Stimulated activated naive CD8-positive, alpha-beta T cell treated with anti-CD3 and anti-CD28 coated beads, Interleukin-15, Interleukin-2, amounts not matched to agents 100 U/mL and 50 U/mL, for 24 hours (primary cell): ENCODE measurements at regions not wholly inside any gene's neighbourhood (a gene's known extent, or its start where the extent isn't known, plus 50 kb on each side); places are given as distances from the start of the nearest gene placed in this dataset.

Source experiments
- ATAC-seq: fragments of 150-1000 bp; cut with Tn5 transposase; one replicate; pipeline ENCODE4 v1.10.0; 2021
- DNase-seq: peaks from one replicate; pipeline ENCODE4 v3.0.0; 2021

DNA sequence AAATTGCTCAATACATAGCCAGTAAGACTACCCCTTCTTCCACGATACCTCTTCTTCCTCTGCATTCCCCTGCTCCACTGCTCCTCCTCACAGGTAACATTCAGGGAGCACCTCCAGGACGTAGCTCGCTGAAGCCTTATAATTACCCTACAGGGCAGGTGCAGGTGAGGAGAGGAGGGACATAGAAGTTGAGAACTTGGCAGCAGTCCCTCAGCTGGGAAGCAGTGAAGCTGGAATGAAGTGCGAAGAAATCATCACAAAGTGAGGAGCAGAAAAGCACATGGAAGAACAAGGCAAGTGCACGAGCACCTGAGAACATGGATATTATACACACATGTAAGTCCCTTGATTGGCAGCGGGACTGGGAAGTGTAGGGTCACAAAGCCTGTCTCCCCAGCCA lies 118.2 kb downstream of the HSD17B3 start:
- DNase-seq (no peak), ATAC-seq (no peak)

GRCh38 chr9:96178153-96178552 lies 123.8 kb downstream of the HSD17B3 start:
- DNase-seq (no peak), ATAC-seq (no peak)

GRCh38 chr9:96177719-96178028 lies 124.3 kb downstream of the HSD17B3 start:
- ATAC-seq: no peak
- no peak for DNase-seq

DNA sequence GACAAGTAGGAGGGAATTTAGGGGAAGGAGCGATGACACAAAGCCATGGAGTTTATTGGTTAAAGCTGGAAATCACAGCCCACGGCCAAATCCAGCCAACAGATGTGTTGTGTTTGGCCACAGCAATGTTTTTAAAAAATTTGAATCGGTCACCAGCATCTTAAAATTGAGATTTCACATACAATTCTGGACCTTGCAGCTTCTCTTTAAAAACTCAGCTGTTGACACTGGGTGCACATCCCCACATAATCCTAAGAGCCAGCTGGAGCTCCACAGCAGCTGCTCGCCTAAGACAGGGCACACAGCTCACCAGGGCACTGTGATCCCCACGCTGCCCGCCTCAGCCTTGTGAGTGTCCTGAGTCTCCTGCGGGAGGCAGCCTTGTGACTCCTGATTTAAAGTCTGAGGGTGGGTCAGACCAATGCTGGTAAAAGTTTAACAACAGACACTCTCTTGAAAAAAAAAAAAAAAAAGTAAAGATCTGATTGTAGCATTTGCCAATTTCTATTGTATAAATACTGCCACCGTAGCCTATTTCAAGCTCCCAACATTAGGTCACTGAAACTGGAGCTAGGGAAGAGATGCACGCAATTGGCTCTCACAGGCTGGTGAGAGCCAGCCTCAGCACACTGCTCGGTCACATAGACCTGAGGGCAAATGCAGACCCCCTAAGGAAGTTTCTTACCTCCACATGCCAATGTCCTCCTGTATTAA lies 124.8 kb downstream of the HSD17B3 start:
- no peak for ATAC-seq
- DNase-seq: no peak

GRCh38 chr9:96175796-96176195 lies 126.2 kb downstream of the HSD17B3 start:
- DNase-seq: no peak
- ATAC-seq: no peak

GRCh38 chr9:96175001-96175400 lies 127.0 kb downstream of the HSD17B3 start:
- ATAC-seq (no peak), DNase-seq (no peak)

GRCh38 chr9:96174371-96174770 lies 127.6 kb downstream of the HSD17B3 start:
- ATAC-seq (no peak), DNase-seq (no peak)

GRCh38 chr9:96173640-96174039 lies 128.3 kb downstream of the HSD17B3 start:
- DNase-seq: no peak
- no peak for ATAC-seq

GRCh38 chr9:96172797-96173196 lies 129.2 kb downstream of the HSD17B3 start:
- ATAC-seq (no peak), DNase-seq (no peak)

DNA sequence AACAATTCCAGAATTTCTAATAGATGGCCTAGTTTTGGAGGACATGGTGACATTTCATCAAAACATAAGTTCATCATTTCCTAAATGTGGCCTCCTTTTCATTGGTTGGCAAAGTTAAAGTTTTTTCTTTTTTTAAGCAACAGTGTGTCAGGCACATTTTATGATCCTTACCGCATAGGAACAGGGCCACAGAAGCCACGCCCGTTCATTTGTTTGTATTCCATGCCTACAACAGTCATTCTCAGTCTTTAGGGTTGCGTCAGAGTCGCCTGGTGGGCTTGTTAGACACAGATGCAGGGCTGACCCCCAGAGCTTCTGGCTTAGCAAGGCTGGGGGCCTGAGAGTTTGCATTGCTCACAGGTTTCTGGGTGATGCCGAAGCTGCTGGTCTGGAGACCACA lies 130.2 kb downstream of the HSD17B3 start:
- ATAC-seq (no peak), DNase-seq (no peak)

DNA sequence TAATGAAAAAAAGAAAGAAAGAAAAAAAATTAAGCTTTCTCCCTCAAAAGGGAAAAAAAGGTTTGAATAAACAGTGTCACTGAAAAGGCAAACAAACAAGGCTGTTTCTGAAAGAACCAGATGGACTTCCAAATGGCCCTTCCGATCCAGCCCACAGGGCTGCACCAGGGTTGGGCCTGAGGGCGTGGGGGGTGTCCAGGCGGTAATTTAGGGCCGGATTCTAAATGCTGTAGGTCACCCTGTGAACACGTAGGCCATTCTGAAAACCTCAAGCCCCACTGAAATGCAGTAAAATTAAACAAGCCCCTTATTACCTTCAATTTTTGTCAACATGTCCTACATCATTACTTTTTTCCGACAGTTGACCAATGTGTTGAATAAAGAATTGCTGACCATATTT lies 132.1 kb downstream of the HSD17B3 start:
- no peak for DNase-seq
- no peak for ATAC-seq

DNA sequence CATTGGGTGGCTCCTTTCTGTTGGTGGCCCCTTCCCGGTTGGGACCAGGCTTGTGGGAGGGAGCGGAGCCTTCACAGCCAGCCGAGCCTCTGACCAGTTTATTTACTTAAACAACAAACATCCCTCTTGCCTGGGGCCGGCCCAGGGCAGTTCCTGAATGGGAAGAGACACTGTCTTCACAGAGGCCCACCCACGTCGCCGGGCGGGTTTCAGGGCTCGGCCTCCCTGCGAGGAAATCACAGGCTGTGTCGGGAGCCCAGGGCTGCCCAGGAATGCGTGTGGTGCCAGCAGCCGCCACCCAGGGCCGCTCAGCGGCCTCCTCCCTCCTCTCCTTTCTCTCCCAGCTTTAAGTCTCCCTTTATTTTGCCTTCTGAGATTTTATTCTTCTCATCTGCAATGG lies 132.5 kb downstream of the HSD17B3 start:
- DNase-seq (no peak), ATAC-seq (no peak)

DNA sequence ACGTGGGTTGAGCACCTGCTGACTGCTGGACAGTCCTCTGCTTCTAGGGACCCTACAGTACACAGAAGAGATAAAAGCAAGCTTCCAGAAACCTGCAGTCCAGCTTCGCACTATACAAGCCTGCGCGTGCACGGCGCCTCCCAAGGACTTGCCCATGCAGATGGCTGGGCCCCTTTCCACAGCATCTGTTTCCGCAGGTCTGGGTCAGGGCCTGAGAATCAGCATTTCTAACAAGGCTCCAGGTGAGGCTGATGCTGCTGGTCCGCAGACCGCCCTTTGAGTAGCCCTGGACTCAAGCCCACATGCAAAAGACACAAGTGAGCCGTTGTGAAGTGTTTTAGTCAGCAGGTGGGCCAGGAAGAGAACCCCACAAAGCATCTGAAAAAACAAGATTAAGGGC lies 133.1 kb downstream of the HSD17B3 start:
- DNase-seq: no peak
- ATAC-seq: no peak

DNA sequence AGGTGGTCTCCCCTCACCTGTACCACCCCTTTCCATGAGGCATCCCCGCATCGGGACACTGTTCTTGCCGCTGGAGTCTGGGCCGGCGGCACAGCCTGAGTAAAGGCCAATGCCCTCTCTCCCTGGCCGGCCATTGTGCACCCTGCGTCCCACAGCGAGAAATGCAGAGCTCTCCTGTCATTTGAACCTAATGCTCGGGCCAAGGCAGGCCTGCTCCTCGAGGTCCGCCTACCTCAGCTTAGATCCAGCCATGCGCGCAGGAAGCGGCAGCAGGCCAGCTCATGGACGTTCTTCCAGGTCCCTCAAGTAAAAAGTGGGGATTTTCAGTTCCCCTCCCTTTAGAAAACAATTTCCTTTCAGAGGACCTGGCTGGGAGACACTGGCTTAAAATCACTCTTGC lies 135.0 kb downstream of the HSD17B3 start:
- DNase-seq (no peak), ATAC-seq (no peak)

- ATAC-seq (no peak), DNase-seq (no peak)
Observed at GRCh38 chr9:96164268-96164683, 137.7 kb downstream of the HSD17B3 start.

GRCh38 chr9:96163712-96164111 lies 138.3 kb downstream of the HSD17B3 start:
- DNase-seq: no peak
- no peak for ATAC-seq

DNA sequence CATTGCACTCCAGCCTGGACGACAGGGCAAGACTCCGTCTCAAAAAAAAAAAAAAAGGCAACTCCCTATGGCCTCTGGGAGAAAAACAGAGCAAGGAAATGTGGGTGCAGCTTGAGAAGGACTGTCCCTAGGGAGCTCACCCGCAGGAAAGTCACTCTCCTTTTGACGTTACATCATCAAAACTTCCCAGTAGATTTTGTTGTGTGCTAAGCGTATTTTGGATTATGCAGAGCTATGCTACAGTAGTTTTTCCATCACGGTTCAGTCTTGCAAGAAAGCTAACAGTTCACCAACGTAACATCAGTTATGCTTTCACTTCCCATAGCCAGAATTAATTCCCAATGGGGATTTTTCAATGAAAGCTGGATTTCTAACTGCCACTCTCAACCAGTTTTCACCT lies 138.8 kb downstream of the HSD17B3 start:
- DNase-seq: no peak

DNA sequence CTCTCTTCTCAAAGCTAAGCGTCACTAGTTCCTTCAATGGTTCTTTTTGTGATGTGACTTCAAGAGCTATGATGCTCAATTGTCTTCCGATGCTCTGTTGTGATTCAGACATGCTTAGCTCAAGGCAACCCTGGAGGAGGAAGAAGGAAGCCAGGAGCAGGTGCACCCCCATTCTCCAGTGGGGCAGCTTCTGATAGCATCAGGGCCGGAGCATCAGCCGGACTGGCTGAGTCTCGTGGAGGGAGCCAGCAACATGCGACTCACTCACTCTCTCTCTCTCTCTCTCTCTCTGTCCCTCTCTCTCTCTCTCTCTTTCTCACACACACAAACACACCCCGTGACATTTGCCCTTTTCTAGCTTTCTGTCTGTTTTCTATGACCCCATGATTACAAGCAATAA lies 140.2 kb downstream of the HSD17B3 start:
- DNase-seq (no peak), ATAC-seq (no peak)

More for the DNA sequence above, 138.8 kb downstream of the HSD17B3 start:
- no peak for ATAC-seq

DNA sequence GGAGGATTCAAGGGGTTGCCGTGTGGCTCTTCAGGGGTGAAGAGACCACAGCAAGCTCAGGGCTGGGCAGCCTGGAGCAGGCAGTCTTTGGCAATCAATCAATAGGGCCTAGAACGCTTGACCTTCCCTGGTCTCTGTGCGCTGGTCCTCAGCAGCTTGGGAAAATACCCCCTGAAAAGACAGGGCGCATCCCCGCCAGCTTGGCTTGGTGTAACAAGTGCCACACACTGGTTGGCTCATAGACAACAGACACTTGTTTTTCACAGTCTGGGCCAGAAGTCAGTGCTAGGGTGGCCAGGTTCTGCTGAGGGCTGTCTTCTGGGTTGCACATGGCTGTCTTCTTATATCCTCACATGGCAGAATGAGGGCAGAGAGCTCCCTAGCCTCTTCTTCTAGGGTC lies 141.1 kb downstream of the HSD17B3 start:
- ATAC-seq: no peak
- DNase-seq: no peak

- ATAC-seq (no peak), DNase-seq (no peak)
Observed at GRCh38 chr9:96160168-96160567, 141.8 kb downstream of the HSD17B3 start.

GRCh38 chr9:96159596-96159995 lies 142.4 kb downstream of the HSD17B3 start:
- no peak for DNase-seq
- ATAC-seq: no peak

- DNase-seq (no peak), ATAC-seq (no peak)
Observed at GRCh38 chr9:96158909-96159575, 142.9 kb downstream of the HSD17B3 start.

DNA sequence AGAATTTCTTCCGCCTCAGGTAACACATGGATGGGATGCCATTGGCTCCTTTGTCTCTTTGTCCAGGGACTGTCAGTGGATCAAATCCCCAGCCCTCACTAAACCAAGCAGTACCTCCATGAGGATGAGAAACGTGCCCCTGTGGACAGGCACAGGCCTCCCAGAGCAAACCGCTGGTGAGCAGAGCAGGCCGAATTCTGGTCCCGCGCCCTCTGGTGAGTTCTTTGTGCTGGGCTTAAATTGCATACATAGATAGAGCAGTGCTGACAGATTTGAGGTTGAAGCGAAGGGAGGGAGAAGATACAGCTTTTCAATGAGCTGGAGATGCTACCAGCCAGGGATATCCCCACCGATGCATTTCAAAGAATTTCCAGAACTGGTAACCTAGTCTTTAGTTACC lies 143.8 kb downstream of the HSD17B3 start:
- no peak for DNase-seq
- peak; percentile 17 for ATAC-seq

- DNase-seq (no peak), ATAC-seq (no peak)
Observed at GRCh38 chr9:96157675-96158074, 144.3 kb downstream of the HSD17B3 start.
